ENCODE measurements at regions not wholly inside any gene's neighbourhood (a gene's known extent, or its start where the extent isn't known, plus 50 kb on each side); places are given as distances from the start of the nearest gene placed in this dataset.

- no peak for TF ChIP-seq ZFX (IDR thresholded peaks at IDR 0.05)
- TF ChIP-seq, protein P1, sequence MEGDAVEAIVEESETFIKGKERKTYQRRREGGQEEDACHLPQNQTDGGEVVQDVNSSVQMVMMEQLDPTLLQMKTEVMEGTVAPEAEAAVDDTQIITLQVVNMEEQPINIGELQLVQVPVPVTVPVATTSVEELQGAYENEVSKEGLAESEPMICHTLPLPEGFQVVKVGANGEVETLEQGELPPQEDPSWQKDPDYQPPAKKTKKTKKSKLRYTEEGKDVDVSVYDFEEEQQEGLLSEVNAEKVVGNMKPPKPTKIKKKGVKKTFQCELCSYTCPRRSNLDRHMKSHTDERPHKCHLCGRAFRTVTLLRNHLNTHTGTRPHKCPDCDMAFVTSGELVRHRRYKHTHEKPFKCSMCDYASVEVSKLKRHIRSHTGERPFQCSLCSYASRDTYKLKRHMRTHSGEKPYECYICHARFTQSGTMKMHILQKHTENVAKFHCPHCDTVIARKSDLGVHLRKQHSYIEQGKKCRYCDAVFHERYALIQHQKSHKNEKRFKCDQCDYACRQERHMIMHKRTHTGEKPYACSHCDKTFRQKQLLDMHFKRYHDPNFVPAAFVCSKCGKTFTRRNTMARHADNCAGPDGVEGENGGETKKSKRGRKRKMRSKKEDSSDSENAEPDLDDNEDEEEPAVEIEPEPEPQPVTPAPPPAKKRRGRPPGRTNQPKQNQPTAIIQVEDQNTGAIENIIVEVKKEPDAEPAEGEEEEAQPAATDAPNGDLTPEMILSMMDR (conservative IDR thresholded peaks at IDR 0.05) = no peak
- no peak overlapping the region for H3K27ac ChIP-seq
Measured at GRCh38 chr5:39674209-39675082, 249.7 kb upstream of the DAB2 start.

- TF ChIP-seq, protein P1 (conservative IDR thresholded peaks at IDR 0.05) = no peak
- TF ChIP-seq ZFX (IDR thresholded peaks at IDR 0.05) = no peak
- no peak overlapping the region for H3K27ac ChIP-seq
Measured at GRCh38 chr5:39671561-39671961, 246.8 kb upstream of the DAB2 start.

DNA sequence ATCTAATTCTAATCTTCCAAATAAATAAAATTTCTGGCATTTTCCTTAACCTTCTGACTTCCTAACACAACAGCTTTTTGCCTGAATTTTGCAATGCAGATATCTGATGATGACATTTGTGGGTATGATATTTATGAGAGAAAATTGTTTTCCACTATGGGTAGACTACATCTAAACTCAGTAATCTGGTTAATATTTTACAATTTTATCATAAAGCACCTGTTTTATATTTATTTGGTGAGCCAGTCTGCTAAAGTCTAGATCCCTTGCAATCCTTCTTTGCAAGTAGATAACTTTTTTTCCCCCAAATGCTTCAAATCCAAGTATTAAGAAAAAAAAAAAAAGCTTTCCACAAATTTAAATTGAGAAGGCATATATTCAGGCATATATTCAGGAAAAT, 246.2 kb upstream of the DAB2 start:
- TF ChIP-seq, protein P1 (conservative IDR thresholded peaks at IDR 0.05) = no peak
- no peak for TF ChIP-seq ZFX (IDR thresholded peaks at IDR 0.05)
- no peak overlapping the region for H3K27ac ChIP-seq

DNA sequence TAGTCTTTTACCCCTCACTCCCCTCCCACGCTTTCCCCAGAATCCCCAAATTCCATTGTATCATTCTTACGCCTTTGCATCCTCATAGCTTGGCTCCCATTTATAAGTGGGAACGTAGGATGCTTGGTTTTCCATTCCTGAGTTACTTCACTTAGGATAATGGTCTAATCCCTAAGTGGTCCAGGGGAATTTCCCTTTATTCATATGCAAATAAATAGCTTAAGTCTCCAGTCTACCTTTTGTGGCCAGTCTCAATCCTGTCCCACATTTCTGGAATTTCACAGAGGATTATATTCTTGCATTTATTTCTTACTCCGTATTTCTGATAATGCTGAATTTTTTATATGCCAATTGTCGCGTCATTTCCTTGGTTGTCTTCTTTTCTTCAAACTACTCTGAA, 245.6 kb upstream of the DAB2 start:
- TF ChIP-seq, protein P1 (conservative IDR thresholded peaks at IDR 0.05) = no peak
- no peak for TF ChIP-seq ZFX (IDR thresholded peaks at IDR 0.05)
- H3K27ac ChIP-seq = no peak overlapping the region

DNA sequence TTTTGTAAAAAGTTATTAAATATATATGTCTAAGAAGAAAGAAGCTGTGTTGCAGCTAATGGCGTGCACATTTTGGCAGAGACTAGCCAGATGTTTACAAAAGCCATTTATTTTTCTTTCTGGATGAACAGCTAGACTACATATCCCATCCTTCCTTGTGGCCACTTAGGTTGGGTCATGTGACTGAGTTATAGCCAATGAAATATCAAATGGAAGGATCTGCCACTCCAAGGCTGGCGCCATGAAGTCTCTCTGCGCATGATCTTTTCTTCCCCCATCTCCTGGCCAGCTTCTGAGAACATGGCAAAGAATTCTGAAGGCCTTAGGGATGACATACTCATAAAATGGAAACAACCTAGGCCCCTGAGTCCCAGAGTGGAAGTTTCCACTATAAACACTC, 244.2 kb upstream of the DAB2 start:
- TF ChIP-seq ZFX (IDR thresholded peaks at IDR 0.05) = no peak
- TF ChIP-seq, protein P1 (conservative IDR thresholded peaks at IDR 0.05) = no peak
- H3K27ac ChIP-seq = no peak overlapping the region

DNA sequence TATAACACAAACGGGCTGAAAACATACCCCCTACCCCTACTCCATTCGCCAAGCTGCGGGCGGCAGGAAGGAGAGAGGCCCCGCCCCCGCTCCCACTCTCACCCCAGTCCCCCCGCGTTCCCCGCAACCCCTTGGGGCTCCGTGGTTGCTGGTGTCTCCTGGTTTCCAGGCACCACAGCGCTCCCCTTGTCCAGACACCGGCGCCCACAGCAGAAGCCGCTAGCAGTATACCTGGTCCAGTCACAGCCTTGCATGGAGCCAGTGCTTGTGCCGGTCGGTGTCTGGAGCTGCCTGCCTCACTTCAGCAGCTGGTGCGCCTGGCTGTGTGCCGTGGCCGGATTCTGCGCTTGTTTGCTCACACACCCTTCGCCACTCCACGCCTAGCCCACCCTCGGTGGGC, 240.5 kb upstream of the DAB2 start:
- TF ChIP-seq ZFX (IDR thresholded peaks at IDR 0.05) = no peak
- TF ChIP-seq, protein P1 (conservative IDR thresholded peaks at IDR 0.05) = no peak
- H3K27ac ChIP-seq = no peak overlapping the region

DNA sequence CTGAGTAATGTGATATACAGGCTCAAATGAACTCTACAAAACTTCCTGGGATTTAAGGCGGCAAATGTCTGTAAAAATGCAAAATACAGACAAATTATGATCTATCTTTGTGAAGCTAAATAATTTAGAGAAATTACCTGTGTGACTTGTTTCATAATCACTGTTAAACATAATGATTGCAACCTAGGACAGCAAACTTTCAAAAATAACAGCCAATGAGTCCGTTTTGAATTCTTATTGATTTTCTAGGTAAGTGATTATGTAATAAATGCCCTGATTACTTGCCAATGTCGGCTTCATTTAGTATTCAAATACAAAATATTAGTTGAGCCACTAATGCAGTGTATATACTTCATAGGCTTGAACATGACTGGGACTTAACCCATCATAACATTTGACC, 238.2 kb upstream of the DAB2 start:
- TF ChIP-seq, protein P1 (conservative IDR thresholded peaks at IDR 0.05) = no peak
- TF ChIP-seq ZFX (IDR thresholded peaks at IDR 0.05) = no peak
- H3K27ac ChIP-seq = no peak overlapping the region
